Activated CD4-positive, alpha-beta T cell treated with anti-CD3 and anti-CD28 coated beads, Interleukin-2, amount 10 ng/mL, durations not matched to agents 7 days and 5 days (primary cell): ENCODE measurements at regions not wholly inside any gene's neighbourhood (a gene's known extent, or its start where the extent isn't known, plus 50 kb on each side); places are given as distances from the start of the nearest gene placed in this dataset.
A peak's percentile ranks its signal among the peaks of the same experiment; 100 is the strongest.
"Not testable (repeated sequence)": the region's sequence is repeated elsewhere in the genome, so short reads cannot be mapped to it uniquely, and the experiment has no call there.

Experiments
- CTCF ChIA-PET: fragments of 350-600 bp; sonication (Branson Sonifier 250); formaldehyde crosslinking; loops from one replicate; lab custom pipeline; 2021; ENCODE audit warnings: antibody characterized with exemption; lab: Charles Lee
- POLR2A ChIA-PET: fragments of 350-600 bp; sonication (Branson Sonifier 250); formaldehyde crosslinking; loops from one replicate; lab custom pipeline; 2021; ENCODE audit warnings: antibody characterized with exemption; lab: Charles Lee
- DNase-seq: peaks from one replicate; pipeline ENCODE4 v3.0.0-alpha.2; 2020
- H3K27ac Mint-ChIP-seq: one replicate; pipeline ENCODE4 v1.8.0; 2021; ENCODE audit warnings: mild to moderate bottlenecking, moderate library complexity, mixed read lengths
- H3K27me3 Mint-ChIP-seq: one replicate; pipeline ENCODE4 v1.8.0; 2021; ENCODE audit warnings: mixed read lengths
- H3K36me3 Mint-ChIP-seq: one replicate; pipeline ENCODE4 v1.8.0; 2021; ENCODE audit warnings: low read depth, mixed read lengths
- H3K4me1 Mint-ChIP-seq: one replicate; pipeline ENCODE4 v1.8.0; 2021; ENCODE audit warnings: mixed read lengths
- H3K4me3 Mint-ChIP-seq: one replicate; pipeline ENCODE4 v1.8.0; 2021; ENCODE audit warnings: mild to moderate bottlenecking, moderate library complexity, mixed read lengths
- H3K9me3 Mint-ChIP-seq: one replicate; pipeline ENCODE4 v1.8.0; 2021; ENCODE audit warnings: mixed read lengths

- H3K4me3 Mint-ChIP-seq = no peak overlapping the region
- DNase-seq = no peak
- peaks cover 14% of the 10 kb centered on the region for H3K4me1 Mint-ChIP-seq
- H3K36me3 Mint-ChIP-seq = no peaks in the 10 kb centered on the region
- no peaks in the 10 kb centered on the region for H3K9me3 Mint-ChIP-seq
- H3K27me3 Mint-ChIP-seq = no peaks in the 10 kb centered on the region
- no peak overlapping the region for H3K27ac Mint-ChIP-seq
- CTCF ChIA-PET = interaction anchor here (0.6 kb wide), 1 partner anchor 457 kb away, joined by 3 read pairs; no protein-coding TSS in a partner anchor
- POLR2A ChIA-PET = no interaction called here
Measured at GRCh38 chr10:43851030-43851429, 202.3 kb upstream of the ZNF32 start.

GRCh38 chr10:43849551-43849950, 200.9 kb upstream of the ZNF32 start:
- POLR2A ChIA-PET = no interaction called here
- no peak for DNase-seq
- H3K27ac Mint-ChIP-seq = no peak overlapping the region
- H3K4me3 Mint-ChIP-seq = no peak overlapping the region
- H3K27me3 Mint-ChIP-seq = no peaks in the 10 kb centered on the region
- H3K9me3 Mint-ChIP-seq = no peaks in the 10 kb centered on the region
- CTCF ChIA-PET = interaction anchor here (1.1 kb wide), 1 partner anchor 10 kb away, joined by 3 read pairs; no protein-coding TSS in a partner anchor
- peaks cover 24% of the 10 kb centered on the region for H3K4me1 Mint-ChIP-seq
- no peaks in the 10 kb centered on the region for H3K36me3 Mint-ChIP-seq

- Mint-ChIP-seq H3K36me3 (no peaks in the 10 kb centered on the region), H3K27ac (no peak overlapping the region), H3K4me1 (peaks cover 24% of the 10 kb centered on the region), H3K27me3 (no peaks in the 10 kb centered on the region), H3K4me3 (no peak overlapping the region), H3K9me3 (no peaks in the 10 kb centered on the region)
- CTCF ChIA-PET = interaction anchor here (1.5 kb wide), 2 partner anchors 14 to 28 kb away, joined by 3 to 4 read pairs; no protein-coding TSS in a partner anchor
- no peak for DNase-seq
- POLR2A ChIA-PET = no interaction called here
Measured at GRCh38 chr10:43846968-43847367, 198.3 kb upstream of the ZNF32 start.

- ChIA-PET CTCF (interaction anchor here (1.4 to 1.5 kb wide), 3 partner anchors 13 to 27 kb away, joined by 3 to 5 read pairs (median 4); no protein-coding TSS in a partner anchor), POLR2A (no interaction called here)
- no peaks in the 10 kb centered on the region for H3K27me3 Mint-ChIP-seq
- no peaks in the 10 kb centered on the region for H3K9me3 Mint-ChIP-seq
- H3K4me3 Mint-ChIP-seq = peak overlapping the region; percentile 35
- DNase-seq = peak; percentile 42
- peaks cover 24% of the 10 kb centered on the region for H3K4me1 Mint-ChIP-seq
- H3K27ac Mint-ChIP-seq = peak overlapping the region; percentile 65
- no peaks in the 10 kb centered on the region for H3K36me3 Mint-ChIP-seq
Measured at GRCh38 chr10:43846187-43846680, 197.6 kb upstream of the ZNF32 start.

GRCh38 chr10:43845121-43845520, 196.4 kb upstream of the ZNF32 start:
- no peak for DNase-seq
- Mint-ChIP-seq H3K9me3 (no peaks in the 10 kb centered on the region), H3K27ac (peak overlapping the region; percentile 48), H3K4me1 (peaks cover 24% of the 10 kb centered on the region), H3K4me3 (no peak overlapping the region), H3K36me3 (no peaks in the 10 kb centered on the region), H3K27me3 (peaks cover 3% of the 10 kb centered on the region)
- ChIA-PET POLR2A (no interaction called here), CTCF (interaction anchor here (1.4 kb wide), 1 partner anchor 21 kb away, joined by 5 read pairs; no protein-coding TSS in a partner anchor)

GRCh38 chr10:43844221-43844620, 195.5 kb upstream of the ZNF32 start:
- Mint-ChIP-seq H3K27me3 (peaks cover 7% of the 10 kb centered on the region), H3K4me1 (peaks cover 24% of the 10 kb centered on the region), H3K27ac (no peak overlapping the region), H3K9me3 (no peaks in the 10 kb centered on the region), H3K36me3 (no peaks in the 10 kb centered on the region), H3K4me3 (no peak overlapping the region)
- CTCF ChIA-PET = no interaction called here
- POLR2A ChIA-PET = no interaction called here
- DNase-seq = no peak

GRCh38 chr10:43843321-43844101, 194.8 kb upstream of the ZNF32 start:
- no peaks in the 10 kb centered on the region for H3K9me3 Mint-ChIP-seq
- H3K4me1 Mint-ChIP-seq = peaks cover 24% of the 10 kb centered on the region
- no peak overlapping the region for H3K27ac Mint-ChIP-seq
- CTCF ChIA-PET = no interaction called here
- DNase-seq = no peak
- H3K36me3 Mint-ChIP-seq = no peaks in the 10 kb centered on the region
- peaks cover 8% of the 10 kb centered on the region for H3K27me3 Mint-ChIP-seq
- no peak overlapping the region for H3K4me3 Mint-ChIP-seq
- POLR2A ChIA-PET = no interaction called here

GRCh38 chr10:43842496-43842895, 193.8 kb upstream of the ZNF32 start:
- H3K4me1 Mint-ChIP-seq = peaks cover 23% of the 10 kb centered on the region
- H3K36me3 Mint-ChIP-seq = no peaks in the 10 kb centered on the region
- DNase-seq = no peak
- H3K27me3 Mint-ChIP-seq = peaks cover 8% of the 10 kb centered on the region
- POLR2A ChIA-PET = no interaction called here
- no peak overlapping the region for H3K4me3 Mint-ChIP-seq
- CTCF ChIA-PET = no interaction called here
- H3K27ac Mint-ChIP-seq = no peak overlapping the region
- H3K9me3 Mint-ChIP-seq = no peaks in the 10 kb centered on the region

- Mint-ChIP-seq H3K9me3 (no peaks in the 10 kb centered on the region), H3K4me1 (peaks cover 20% of the 10 kb centered on the region), H3K27ac (no peak overlapping the region), H3K36me3 (no peaks in the 10 kb centered on the region), H3K27me3 (peaks cover 8% of the 10 kb centered on the region), H3K4me3 (no peak overlapping the region)
- DNase-seq = no peak
- ChIA-PET POLR2A (no interaction called here), CTCF (no interaction called here)
Measured at GRCh38 chr10:43842072-43842471, 193.4 kb upstream of the ZNF32 start.

- Mint-ChIP-seq H3K27ac (no peak overlapping the region), H3K4me3 (no peak overlapping the region), H3K9me3 (peaks cover 2% of the 10 kb centered on the region), H3K4me1 (peaks cover 4% of the 10 kb centered on the region), H3K36me3 (peaks cover 2% of the 10 kb centered on the region), H3K27me3 (peaks cover 10% of the 10 kb centered on the region)
- POLR2A ChIA-PET = no interaction called here
- CTCF ChIA-PET = no interaction called here
- DNase-seq = no peak
Measured at GRCh38 chr10:43839973-43840372, 191.3 kb upstream of the ZNF32 start.

- DNase-seq, H3K27ac Mint-ChIP-seq, H3K36me3 Mint-ChIP-seq, POLR2A ChIA-PET, H3K4me1 Mint-ChIP-seq, H3K4me3 Mint-ChIP-seq, H3K9me3 Mint-ChIP-seq: not testable (repeated sequence)
- peaks cover 21% of the 10 kb centered on the region for H3K27me3 Mint-ChIP-seq
- CTCF ChIA-PET = interaction anchor here (1.0 to 1.7 kb wide), 2 partner anchors 15 to 35 kb away, joined by 3 to 5 read pairs; no protein-coding TSS in a partner anchor
Measured at GRCh38 chr10:43834751-43835150, 186.1 kb upstream of the ZNF32 start.

GRCh38 chr10:43827853-43828252, 179.2 kb upstream of the ZNF32 start:
- Mint-ChIP-seq H3K4me3 (no peak overlapping the region), H3K36me3 (no peaks in the 10 kb centered on the region), H3K27me3 (peaks cover 11% of the 10 kb centered on the region), H3K9me3 (peaks cover 4% of the 10 kb centered on the region), H3K4me1 (peaks cover 12% of the 10 kb centered on the region), H3K27ac (no peak overlapping the region)
- POLR2A ChIA-PET = no interaction called here
- DNase-seq = no peak
- CTCF ChIA-PET = no interaction called here

- Mint-ChIP-seq H3K27me3 (peaks cover 7% of the 10 kb centered on the region), H3K27ac (no peak overlapping the region), H3K4me1 (peaks cover 22% of the 10 kb centered on the region), H3K4me3 (no peak overlapping the region), H3K36me3 (no peaks in the 10 kb centered on the region), H3K9me3 (peaks cover 4% of the 10 kb centered on the region)
- ChIA-PET CTCF (no interaction called here), POLR2A (no interaction called here)
- no peak for DNase-seq
Measured at GRCh38 chr10:43825984-43826383, 177.3 kb upstream of the ZNF32 start.
